ENCODE measurements at regions not wholly inside any gene's neighbourhood (a gene's known extent, or its start where the extent isn't known, plus 50 kb on each side); places are given as distances from the start of the nearest gene placed in this dataset.

DNA sequence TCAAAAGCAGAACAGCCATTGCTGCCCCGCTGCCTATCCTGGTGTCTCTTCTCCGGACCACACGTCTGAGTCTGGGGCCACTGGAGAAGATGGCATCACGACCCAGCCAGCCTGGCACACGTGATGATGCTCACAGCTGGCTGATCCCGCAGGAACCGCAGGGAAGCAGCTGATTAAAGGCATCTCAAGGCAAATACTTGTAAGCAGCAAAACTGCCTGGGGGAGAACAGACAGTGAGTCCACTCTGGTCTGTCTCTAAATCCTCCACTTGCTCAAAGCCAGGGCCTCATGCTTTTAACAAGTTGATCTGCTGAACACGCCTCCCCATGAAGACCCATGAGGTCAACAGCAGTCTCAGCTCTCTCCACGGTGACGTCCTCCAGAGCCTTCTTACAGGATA, 108.6 kb downstream of the BRD1 start:
- TF ChIP-seq POLR2A (IDR thresholded peaks at IDR 0.05) = no peak
- TF ChIP-seq, protein P1, sequence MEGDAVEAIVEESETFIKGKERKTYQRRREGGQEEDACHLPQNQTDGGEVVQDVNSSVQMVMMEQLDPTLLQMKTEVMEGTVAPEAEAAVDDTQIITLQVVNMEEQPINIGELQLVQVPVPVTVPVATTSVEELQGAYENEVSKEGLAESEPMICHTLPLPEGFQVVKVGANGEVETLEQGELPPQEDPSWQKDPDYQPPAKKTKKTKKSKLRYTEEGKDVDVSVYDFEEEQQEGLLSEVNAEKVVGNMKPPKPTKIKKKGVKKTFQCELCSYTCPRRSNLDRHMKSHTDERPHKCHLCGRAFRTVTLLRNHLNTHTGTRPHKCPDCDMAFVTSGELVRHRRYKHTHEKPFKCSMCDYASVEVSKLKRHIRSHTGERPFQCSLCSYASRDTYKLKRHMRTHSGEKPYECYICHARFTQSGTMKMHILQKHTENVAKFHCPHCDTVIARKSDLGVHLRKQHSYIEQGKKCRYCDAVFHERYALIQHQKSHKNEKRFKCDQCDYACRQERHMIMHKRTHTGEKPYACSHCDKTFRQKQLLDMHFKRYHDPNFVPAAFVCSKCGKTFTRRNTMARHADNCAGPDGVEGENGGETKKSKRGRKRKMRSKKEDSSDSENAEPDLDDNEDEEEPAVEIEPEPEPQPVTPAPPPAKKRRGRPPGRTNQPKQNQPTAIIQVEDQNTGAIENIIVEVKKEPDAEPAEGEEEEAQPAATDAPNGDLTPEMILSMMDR (IDR thresholded peaks at IDR 0.05 in 8 of 11, conservative IDR thresholded peaks at IDR 0.05 in 3 of 11) = no peak

All from spleen (tissue), 7 donors.